SKM-1 (cell line): ENCODE measurements at regions not wholly inside any gene's neighbourhood (a gene's known extent, or its start where the extent isn't known, plus 50 kb on each side); places are given as distances from the start of the nearest gene placed in this dataset.
"Not testable (repeated sequence)": the region's sequence is repeated elsewhere in the genome, so short reads cannot be mapped to it uniquely, and the experiment has no call there.

Experiments used
- DNase-seq: peaks from one replicate; lab custom pipeline; 2025; ENCODE audit not compliant: unreplicated experiment; lab: John Stamatoyannopoulos, UW

GRCh38 chr5:39717176-39717897, 292.6 kb upstream of the DAB2 start:
- no peak for DNase-seq

GRCh38 chr5:39716532-39717028, 291.8 kb upstream of the DAB2 start:
- DNase-seq, result peak; percentile 60

- DNase-seq, result peak; percentile 49
Observed at GRCh38 chr5:39714036-39714698, 289.4 kb upstream of the DAB2 start.

GRCh38 chr5:39713250-39713916, 288.6 kb upstream of the DAB2 start:
- peak; percentile 40 for DNase-seq

GRCh38 chr5:39712316-39713249, 287.8 kb upstream of the DAB2 start:
- no peak for DNase-seq

- no peak for DNase-seq
Observed at GRCh38 chr5:39711821-39712220, 287.0 kb upstream of the DAB2 start.

GRCh38 chr5:39709032-39709431, 284.3 kb upstream of the DAB2 start:
- no peak for DNase-seq

- DNase-seq, result no peak
Observed at GRCh38 chr5:39702928-39703327, 278.1 kb upstream of the DAB2 start.

- no peak for DNase-seq
Observed at GRCh38 chr5:39700523-39700922, 275.7 kb upstream of the DAB2 start.

GRCh38 chr5:39698838-39699560, 274.2 kb upstream of the DAB2 start:
- DNase-seq, result no peak

GRCh38 chr5:39697881-39698280, 273.1 kb upstream of the DAB2 start:
- DNase-seq, result no peak

GRCh38 chr5:39696672-39697398, 272.1 kb upstream of the DAB2 start:
- no peak for DNase-seq

GRCh38 chr5:39691993-39692392, 267.2 kb upstream of the DAB2 start:
- no peak for DNase-seq

- DNase-seq, result no peak
Observed at GRCh38 chr5:39691136-39691535, 266.4 kb upstream of the DAB2 start.

- no peak for DNase-seq
Observed at GRCh38 chr5:39689919-39690318, 265.1 kb upstream of the DAB2 start.

- not testable (repeated sequence) for DNase-seq
Observed at GRCh38 chr5:39687924-39688323, 263.1 kb upstream of the DAB2 start.

- DNase-seq, result no peak
Observed at GRCh38 chr5:39680213-39680612, 255.4 kb upstream of the DAB2 start.

GRCh38 chr5:39678534-39678933, 253.8 kb upstream of the DAB2 start:
- DNase-seq, result no peak

GRCh38 chr5:39675676-39676075, 250.9 kb upstream of the DAB2 start:
- no peak for DNase-seq
